ENCODE measurements at regions not wholly inside any gene's neighbourhood (a gene's known extent, or its start where the extent isn't known, plus 50 kb on each side); places are given as distances from the start of the nearest gene placed in this dataset.
"Not testable (repeated sequence)": the region's sequence is repeated elsewhere in the genome, so short reads cannot be mapped to it uniquely, and the experiment has no call there.

DNA sequence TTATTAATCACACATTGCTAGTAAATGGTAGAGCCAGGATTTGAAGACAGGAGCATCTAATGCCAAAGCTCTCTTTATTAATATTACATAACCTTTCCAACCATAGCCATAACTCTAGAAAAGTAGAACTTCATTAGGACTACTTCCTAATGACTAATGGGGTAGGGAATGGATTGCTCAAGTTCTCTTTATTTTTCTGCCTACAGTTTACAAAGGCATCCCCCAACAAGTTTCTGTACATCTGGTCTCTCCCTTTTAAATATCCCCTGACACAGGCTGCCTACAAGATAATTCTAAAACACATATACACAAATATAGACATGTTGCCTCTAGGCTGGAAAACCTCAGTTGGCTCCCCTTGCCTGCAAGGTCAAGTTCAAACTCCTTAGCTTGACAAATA, 534.9 kb downstream of the SOX6 start:
- DNase-seq = no peak

- DNase-seq = peak; percentile 52
Observed at GRCh38 chr11:15824060-15824459, 532.3 kb downstream of the SOX6 start.

DNA sequence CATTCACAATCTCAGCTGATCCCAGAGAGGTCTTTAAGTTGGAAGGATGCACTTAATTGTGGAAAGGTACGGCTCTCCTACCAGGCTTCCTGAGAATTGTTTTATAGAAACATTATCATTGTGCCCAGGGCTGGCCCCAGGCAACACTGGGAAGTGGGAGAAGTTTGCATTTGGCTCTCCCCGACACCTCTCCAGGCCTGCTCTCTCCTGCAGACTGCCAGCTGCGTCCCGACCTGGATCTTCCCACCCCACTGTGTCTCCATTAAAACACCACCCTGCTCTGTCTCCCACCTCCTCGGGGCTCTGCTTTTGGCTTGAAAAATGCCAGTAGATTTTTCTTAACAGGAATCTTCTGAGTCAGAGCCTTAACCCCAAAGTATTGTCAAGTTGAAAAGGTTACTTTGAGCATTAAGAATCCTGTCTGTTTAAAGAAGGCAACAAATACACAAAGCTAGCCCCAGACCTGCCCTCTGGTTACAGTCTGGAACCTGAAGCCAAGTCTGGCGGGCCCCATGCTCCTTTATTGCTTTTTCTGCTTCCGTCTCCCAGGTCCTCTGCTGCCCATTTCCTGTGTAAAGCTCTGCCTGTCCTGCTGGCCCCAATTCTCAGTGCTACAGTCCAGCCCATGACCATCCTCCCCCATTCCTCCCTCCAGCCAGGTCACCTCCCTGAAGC, 530.2 kb downstream of the SOX6 start:
- no peak for DNase-seq

DNA sequence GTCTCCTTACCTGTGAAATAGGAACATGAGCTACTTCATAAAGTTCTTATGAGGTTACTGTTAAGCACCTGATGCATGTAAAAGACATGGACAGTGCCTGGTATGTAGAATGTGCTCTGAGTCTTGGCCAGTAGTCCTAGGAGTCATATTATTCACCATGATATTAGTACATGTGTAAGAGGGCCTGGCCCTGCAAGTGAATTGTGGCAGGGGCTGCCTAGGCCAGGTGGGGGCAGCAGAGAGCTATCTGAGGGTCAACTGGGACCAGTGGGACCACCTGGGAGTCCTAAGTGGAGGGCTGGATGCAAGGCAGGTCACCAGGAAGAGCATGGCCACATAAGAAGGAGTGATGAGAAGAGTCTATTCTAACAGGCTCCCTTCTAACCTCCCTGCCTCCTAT, 529.5 kb downstream of the SOX6 start:
- DNase-seq = peak; percentile 36

DNA sequence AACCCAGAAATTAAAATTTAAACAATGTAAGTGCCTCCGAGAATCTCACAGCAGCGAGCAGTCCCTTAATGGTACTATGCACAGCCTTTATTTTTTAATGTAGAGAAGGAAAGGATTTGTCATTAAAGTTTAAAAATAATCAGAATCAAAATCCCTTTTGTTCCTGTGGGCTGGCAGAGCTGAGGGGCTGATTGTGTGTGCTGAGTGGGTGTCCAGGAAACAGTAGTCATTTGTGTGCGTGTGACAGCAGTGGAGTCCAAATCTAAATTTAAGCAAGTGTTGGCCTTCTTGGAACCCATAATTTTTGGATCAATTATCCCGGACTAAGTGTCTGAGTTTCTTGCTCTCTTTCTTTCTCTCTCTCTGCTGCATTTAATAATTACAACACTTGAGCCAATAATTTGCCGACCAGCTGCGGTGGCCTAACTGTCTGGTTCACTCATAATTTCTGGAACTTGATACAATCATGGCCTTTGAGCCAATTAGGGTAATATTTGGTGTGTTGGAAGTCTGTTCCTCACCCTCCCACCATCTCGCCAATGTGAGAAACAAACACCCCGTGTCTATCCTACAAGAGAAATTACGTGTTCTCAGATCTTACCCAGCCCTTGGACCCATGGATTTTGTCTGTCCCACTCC, 528.0 kb downstream of the SOX6 start:
- DNase-seq = no peak

- no peak for DNase-seq
Observed at GRCh38 chr11:15829312-15829711, 527.0 kb downstream of the SOX6 start.

GRCh38 chr11:15830741-15831428, 525.5 kb downstream of the SOX6 start:
- DNase-seq = no peak

GRCh38 chr11:15835788-15836411, 520.4 kb downstream of the SOX6 start:
- no peak for DNase-seq

DNA sequence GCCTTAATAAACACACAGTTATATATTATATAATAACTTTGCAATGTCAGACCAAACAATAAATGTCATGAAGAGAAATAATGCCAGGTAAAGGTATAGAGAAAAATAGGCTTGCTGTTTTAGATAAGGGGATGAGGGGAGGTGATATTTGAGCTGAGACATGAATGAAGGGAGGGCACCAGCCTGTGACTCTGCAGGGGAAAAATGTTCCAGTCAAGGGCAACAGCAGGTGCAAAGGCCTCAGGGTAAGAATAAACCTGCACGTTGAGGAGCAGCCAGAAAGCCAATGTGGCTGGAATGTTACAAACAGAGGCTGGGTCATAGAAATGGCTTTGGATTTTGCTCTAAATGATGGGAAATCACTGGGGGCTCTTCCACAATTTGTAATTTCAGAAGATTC, 519.6 kb downstream of the SOX6 start:
- no peak for DNase-seq

DNA sequence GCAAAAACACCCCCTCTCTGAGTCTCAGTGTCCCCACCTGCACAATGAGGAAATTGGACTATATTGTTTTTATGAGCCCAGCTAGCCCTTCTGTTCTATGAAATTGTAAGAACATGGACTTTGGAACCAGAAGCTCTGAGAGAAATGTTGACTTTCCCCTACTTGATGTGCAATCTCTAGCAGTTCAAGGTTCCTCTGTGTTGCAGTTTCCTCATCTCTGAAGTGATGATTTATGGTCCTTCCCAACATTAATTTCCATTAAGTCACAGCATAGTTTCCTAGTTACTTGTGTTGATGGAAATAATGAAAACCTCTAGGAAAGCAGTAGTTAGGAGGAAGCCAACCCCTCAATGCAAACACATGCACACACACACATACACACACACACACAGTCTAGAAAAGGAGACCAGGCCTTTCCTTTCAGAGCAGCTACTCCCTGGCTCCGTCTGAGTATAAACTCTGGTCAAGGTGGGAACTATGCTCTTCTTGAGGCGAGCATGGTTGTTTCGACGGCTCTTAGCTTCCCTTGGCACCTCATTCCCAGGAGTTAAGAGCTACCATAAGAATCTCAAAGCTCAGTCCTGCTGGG, 518.4 kb downstream of the SOX6 start:
- DNase-seq = no peak

DNA sequence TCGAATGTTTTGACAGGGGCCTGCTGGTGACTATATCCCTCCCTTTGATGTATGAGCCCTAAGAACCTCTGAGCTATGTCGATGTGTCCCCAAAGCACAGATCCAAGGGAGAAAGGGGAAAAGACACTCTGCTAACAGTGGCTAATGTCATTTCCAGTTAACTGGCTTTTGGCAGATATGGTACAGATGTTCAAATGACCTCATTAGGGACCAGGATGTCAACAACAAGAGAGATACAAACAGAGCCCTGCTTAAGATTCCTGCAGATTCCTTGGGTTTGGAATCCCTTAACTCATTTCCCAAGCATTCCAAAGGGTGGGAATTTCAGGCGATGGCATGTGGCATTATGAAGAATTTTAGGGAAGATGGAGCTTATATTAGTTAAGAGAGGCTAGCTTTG, 517.3 kb downstream of the SOX6 start:
- DNase-seq = no peak

DNA sequence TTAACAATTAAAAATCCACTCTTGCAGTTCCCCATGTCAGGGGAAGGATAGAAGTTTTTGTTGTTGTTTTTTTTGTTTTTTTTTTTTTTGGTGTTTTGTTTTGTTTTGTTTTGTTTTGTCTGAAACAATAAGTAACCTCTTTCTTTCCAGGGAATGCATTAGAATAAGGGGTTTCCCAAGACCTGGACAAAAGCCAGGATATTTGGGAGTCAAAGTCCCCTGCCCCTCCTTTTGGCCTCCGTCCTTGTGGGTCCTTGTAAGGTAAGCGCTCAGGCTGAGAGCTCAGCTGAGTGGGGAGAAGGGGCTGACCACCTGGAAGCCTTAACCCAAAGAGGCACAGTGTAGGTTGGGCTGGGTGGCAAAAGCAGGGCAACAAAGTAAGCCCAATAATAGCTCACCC, 515.4 kb downstream of the SOX6 start:
- no peak for DNase-seq

DNA sequence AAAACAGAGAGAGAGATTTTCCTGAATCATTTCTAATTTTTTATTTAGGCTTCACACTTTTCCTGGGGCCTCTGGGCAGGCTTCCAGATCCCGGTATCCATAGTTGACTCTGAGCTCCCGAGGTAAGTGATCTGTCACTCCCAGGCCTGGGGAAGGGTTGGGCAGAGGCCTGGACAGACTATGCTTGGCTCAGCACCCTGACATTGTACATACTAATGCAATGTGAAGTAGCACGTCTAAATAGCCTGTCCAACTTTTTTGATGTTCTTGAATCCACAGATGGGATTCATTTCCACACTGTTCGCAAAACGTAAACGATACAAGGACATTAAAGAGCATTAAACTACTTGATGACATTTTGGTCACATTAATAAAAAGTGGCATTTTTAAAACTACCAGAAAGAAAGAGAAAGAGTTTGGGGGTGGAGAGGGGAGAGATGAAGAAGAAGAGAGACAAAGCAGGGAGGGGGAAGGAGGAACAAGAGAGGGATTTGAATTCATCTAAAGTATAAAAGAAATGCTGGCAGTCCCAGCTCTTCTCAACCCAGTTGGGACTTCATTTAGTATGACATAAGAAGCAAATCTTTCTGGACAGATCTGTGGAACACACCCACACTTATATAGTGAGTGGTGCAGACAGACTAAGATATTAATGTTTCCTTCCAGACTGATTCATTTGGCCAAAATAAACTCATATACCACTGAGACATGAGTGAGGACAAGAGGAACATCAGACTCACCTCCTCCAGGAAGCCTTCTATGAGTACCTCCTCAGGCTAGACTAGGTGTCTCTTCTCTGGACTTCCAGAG, 514.2 kb downstream of the SOX6 start:
- DNase-seq = no peak

- peak; percentile 22 for DNase-seq
Observed at GRCh38 chr11:15843309-15843872, 513.0 kb downstream of the SOX6 start.

GRCh38 chr11:15845261-15845660, 511.1 kb downstream of the SOX6 start:
- DNase-seq = no peak

DNA sequence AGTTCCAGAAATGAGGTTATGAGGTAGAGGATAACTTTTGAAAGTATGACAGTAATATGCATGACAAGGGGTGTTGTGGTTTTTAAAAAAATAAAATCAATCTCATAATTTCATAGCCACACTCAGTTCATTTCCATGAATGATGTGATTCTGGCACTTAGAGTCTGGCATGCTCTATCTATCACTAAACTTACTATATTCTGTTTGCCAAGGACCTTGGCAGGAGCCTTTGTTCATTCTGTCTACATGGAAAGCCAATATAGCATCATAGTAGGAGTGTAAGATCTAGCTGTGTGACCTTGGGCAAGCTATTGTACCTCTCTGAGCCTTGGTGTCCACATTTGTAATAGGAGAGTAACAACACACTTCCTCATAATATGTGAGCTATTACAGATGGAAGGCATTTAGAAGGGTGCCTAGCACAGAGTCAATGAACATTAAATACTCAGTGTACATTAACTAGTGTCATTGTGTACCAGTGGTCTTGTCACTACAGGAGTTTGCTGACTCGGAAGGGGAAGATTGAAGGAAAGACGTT, 507.6 kb downstream of the SOX6 start:
- DNase-seq = no peak

- DNase-seq = no peak
Observed at GRCh38 chr11:15849257-15849656, 507.1 kb downstream of the SOX6 start.

DNA sequence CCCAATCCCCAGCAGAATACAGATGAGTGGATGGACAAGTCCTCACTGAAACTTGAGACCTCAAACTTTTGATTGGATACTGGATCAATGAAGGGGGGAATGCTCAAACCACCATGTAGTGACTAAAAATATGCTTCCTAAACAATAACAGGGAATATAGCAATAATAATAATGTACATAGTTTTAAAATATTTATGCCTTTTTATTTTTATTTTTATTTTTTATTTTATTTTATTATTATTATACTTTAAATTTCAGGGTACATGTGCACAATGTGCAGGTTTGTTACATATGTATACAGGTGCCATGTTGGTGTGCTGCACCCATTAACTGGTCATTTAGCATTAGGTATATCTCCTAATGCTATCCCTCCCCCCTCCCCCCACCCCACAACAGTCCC, 506.0 kb downstream of the SOX6 start:
- not testable (repeated sequence) for DNase-seq

GRCh38 chr11:15851051-15851498, 505.3 kb downstream of the SOX6 start:
- DNase-seq = no peak

DNA sequence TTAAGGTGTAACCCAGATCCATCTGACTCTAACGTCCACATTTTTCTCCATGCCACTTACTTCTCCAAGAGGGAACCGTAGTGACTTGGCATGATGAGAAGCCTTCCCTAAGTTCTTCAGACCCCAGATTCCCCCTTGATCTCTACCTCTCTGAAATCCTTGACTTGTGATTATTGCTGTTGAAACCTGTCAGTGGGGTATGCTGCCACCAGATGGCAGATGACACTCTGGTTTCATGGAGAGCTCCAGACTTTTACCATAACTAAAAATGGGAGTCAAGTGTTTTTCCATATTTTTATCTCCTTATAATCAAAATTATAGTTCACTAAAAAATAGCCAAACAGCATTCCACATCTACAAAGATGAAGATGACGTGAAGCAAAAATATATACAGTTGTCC, 504.2 kb downstream of the SOX6 start:
- DNase-seq = no peak

GRCh38 chr11:15854245-15854644, 502.1 kb downstream of the SOX6 start:
- DNase-seq = no peak

DNA sequence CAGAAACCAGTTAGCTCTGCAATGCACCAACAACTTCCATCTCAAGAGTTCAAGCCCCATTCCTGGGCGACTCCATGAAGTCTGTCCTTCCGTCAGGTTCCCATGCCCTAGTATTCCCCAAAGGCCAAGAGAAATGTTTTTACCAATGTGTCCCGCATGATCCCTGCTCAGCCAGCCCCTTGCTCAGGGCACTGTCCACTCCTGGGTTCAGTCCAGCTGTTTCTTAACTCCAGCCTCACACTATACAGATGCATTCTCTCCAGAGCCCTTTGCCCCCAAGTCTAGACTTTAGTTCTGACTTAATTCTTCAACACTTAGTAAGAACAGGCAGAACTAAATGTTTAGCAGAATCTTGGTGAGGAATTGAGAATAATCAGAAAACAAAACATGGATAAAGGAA, 497.5 kb downstream of the SOX6 start:
- no peak for DNase-seq

All from fibroblast of skin of right biceps (primary cell).